ENCODE measurements at regions not wholly inside any gene's neighbourhood (a gene's known extent, or its start where the extent isn't known, plus 50 kb on each side); places are given as distances from the start of the nearest gene placed in this dataset.

DNA sequence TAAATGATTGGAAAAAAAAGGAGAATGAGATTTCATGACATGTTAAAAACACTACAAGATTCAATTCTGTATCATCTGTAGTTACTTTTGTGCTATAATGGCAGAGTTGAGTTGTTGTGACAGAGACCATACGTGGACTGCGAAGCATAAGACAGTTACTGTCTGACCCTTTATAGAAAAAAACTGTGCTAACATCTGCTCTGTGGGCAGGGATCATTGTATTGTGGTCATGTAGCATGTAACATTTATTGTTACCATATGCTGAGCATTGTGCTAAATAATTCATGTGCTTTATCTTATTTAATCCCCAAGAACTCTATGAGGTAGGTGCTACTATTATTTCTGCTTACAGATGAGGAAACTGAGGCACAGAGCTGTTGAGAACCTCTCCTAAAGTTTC lies 147.3 kb upstream of the HMHB1 start:
- H3K4me3 Mint-ChIP-seq = no peak overlapping the region
- H3K36me3 Mint-ChIP-seq = no peaks in the 10 kb centered on the region
- TF ChIP-seq, protein P1, sequence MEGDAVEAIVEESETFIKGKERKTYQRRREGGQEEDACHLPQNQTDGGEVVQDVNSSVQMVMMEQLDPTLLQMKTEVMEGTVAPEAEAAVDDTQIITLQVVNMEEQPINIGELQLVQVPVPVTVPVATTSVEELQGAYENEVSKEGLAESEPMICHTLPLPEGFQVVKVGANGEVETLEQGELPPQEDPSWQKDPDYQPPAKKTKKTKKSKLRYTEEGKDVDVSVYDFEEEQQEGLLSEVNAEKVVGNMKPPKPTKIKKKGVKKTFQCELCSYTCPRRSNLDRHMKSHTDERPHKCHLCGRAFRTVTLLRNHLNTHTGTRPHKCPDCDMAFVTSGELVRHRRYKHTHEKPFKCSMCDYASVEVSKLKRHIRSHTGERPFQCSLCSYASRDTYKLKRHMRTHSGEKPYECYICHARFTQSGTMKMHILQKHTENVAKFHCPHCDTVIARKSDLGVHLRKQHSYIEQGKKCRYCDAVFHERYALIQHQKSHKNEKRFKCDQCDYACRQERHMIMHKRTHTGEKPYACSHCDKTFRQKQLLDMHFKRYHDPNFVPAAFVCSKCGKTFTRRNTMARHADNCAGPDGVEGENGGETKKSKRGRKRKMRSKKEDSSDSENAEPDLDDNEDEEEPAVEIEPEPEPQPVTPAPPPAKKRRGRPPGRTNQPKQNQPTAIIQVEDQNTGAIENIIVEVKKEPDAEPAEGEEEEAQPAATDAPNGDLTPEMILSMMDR (conservative IDR thresholded peaks at IDR 0.05) = no peak
- no peak overlapping the region for H3K27ac Mint-ChIP-seq
- H3K4me1 Mint-ChIP-seq (ENCODE audit: unreplicated experiment) = no peaks in the 10 kb centered on the region
- no peaks in the 10 kb centered on the region for H3K27me3 Mint-ChIP-seq
- H3K9me3 Mint-ChIP-seq = no peaks in the 10 kb centered on the region
- DNase-seq (ENCODE audit: extremely low spot score, unreplicated experiment) = no peak

DNA sequence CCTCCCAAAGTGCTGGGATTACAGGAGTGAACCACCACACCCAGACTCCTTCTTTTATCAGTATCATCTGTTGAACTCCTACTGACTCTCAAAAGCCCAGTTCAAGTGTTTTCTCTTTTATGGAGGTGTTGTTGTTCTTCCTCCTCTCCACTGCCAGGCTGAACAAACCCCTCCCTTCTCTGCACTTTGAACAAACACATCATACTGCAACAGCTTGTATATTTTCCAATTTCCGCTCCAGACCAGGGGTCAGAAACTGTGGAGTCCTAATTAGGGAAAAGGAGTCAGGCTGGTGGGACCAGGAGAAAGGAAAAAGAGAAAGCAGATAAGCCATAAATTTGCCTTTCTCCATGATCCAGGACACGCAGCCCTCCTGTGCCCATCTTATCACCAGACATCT lies 148.1 kb upstream of the HMHB1 start:
- Mint-ChIP-seq H3K4me1 (ENCODE audit: unreplicated experiment) (no peaks in the 10 kb centered on the region), H3K27ac (no peak overlapping the region), H3K36me3 (no peaks in the 10 kb centered on the region), H3K27me3 (peaks cover 3% of the 10 kb centered on the region), H3K4me3 (no peak overlapping the region), H3K9me3 (no peaks in the 10 kb centered on the region)
- no peak for DNase-seq (ENCODE audit: extremely low spot score, unreplicated experiment)
- TF ChIP-seq, protein P1 (conservative IDR thresholded peaks at IDR 0.05) = no peak

GRCh38 chr5:143662020-143662419 lies 149.9 kb upstream of the HMHB1 start:
- Mint-ChIP-seq H3K36me3 (no peaks in the 10 kb centered on the region), H3K27ac (no peak overlapping the region), H3K4me1 (ENCODE audit: unreplicated experiment) (no peaks in the 10 kb centered on the region), H3K9me3 (no peaks in the 10 kb centered on the region), H3K4me3 (no peak overlapping the region), H3K27me3 (peaks cover 3% of the 10 kb centered on the region)
- DNase-seq (ENCODE audit: extremely low spot score, unreplicated experiment) = no peak
- TF ChIP-seq, protein P1 (conservative IDR thresholded peaks at IDR 0.05) = no peak

DNA sequence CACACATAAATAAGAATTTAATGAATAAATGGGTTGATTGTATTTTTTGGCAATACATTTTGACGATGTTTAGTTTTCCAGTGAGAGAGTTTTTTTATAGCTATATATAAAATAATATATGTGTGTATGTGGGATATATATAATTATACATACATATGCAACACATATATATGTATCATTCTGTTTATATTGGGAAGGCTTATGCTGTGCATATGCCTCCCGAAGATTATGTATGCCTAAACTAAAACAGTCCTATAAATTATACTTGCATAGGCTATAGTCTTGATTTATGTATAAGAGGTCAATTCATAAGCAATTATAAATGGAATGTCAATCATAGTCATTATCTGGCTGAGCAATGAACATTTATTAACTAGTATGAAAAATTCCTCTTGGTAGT lies 151.3 kb upstream of the HMHB1 start:
- Mint-ChIP-seq H3K4me1 (ENCODE audit: unreplicated experiment) (no peaks in the 10 kb centered on the region), H3K4me3 (no peak overlapping the region), H3K27me3 (peaks cover 3% of the 10 kb centered on the region), H3K9me3 (no peaks in the 10 kb centered on the region), H3K36me3 (no peaks in the 10 kb centered on the region), H3K27ac (no peak overlapping the region)
- TF ChIP-seq, protein P1 (conservative IDR thresholded peaks at IDR 0.05) = no peak
- DNase-seq (ENCODE audit: extremely low spot score, unreplicated experiment) = no peak

DNA sequence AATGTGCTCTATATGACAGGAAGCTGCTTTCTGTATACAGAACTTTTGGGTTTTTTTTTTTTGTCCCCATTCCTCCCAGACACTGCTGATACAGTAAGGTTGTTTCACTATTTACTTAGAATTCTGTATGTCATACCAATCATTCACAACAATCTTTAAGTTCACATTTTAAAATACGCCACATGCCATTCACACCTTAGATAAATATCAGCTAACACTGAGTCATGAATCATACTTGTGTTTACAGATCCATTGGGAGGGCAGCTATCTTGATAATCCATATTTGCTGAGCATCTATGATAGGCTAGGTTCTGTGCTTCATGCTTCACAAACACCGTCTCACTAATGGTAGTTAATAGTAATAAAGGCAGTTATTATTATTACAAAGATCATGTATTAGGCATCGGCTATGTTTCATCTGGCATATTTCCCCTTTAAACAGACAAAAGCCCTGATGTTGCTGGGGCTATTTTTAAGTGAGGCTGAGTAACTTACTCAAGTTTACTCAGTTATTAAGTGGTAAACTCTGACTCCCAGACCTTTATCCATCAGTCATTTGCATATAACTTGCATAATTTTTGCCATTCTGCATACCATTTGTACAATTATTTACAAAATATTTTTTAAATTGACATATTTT lies 152.2 kb upstream of the HMHB1 start:
- no peak for DNase-seq (ENCODE audit: extremely low spot score, unreplicated experiment)
- Mint-ChIP-seq H3K36me3 (no peaks in the 10 kb centered on the region), H3K27ac (peak overlapping the region; percentile 7), H3K4me3 (no peak overlapping the region), H3K4me1 (ENCODE audit: unreplicated experiment) (no peaks in the 10 kb centered on the region), H3K9me3 (no peaks in the 10 kb centered on the region), H3K27me3 (peaks cover 3% of the 10 kb centered on the region)
- TF ChIP-seq, protein P1 (conservative IDR thresholded peaks at IDR 0.05) = no peak

GRCh38 chr5:143658956-143659355 lies 153.0 kb upstream of the HMHB1 start:
- Mint-ChIP-seq H3K4me1 (ENCODE audit: unreplicated experiment) (no peaks in the 10 kb centered on the region), H3K36me3 (no peaks in the 10 kb centered on the region), H3K27me3 (peaks cover 3% of the 10 kb centered on the region), H3K4me3 (no peak overlapping the region), H3K9me3 (no peaks in the 10 kb centered on the region), H3K27ac (peak overlapping the region; percentile 7)
- TF ChIP-seq, protein P1 (conservative IDR thresholded peaks at IDR 0.05) = no peak
- DNase-seq (ENCODE audit: extremely low spot score, unreplicated experiment) = no peak

All from type B pancreatic cell (in vitro differentiated cells).